ENCODE measurements at regions not wholly inside any gene's neighbourhood (a gene's known extent, or its start where the extent isn't known, plus 50 kb on each side); places are given as distances from the start of the nearest gene placed in this dataset.
"Not testable (repeated sequence)": the region's sequence is repeated elsewhere in the genome, so short reads cannot be mapped to it uniquely, and the experiment has no call there.

DNA sequence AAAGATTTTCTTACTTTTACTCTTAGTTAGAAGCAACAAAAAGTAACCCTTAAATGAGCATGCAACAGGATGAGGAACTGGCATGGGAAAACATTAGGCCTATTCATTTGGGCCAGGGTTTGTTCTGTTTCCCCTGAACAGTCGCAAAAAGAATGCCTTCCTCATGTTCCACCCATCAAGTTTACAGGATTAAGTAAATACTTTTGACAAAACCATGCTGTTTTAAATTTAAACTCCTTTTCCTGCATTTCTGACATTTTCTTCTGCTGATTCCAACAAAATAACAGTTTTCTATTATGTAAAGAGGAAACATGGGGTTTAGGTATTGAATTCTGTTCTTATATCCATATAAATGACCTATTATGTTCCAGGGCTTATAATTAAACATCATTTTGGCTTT lies 236.6 kb upstream of the ACTBL2 start:
- DNase-seq (ENCODE audit: low read depth, low spot score), result no peak

DNA sequence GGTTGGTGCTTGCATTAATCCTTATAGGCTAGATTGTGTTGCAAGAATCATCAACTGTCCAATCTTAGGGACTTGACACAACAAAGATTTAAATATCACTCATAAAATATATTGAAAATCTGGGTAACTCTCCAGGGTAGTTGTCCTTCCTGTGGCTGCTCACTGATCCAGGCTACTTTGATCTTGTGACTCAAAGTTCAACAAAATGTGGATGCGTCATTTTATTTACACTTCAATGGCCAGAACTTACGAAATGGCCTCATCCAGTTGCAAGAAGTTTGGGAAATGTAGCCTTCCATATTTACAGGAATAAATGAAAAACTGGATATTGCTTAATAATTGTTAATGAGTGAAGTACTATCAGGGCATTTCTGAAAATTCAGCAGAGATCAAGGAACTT lies 235.5 kb upstream of the ACTBL2 start:
- DNase-seq (ENCODE audit: low read depth, low spot score), result no peak

DNA sequence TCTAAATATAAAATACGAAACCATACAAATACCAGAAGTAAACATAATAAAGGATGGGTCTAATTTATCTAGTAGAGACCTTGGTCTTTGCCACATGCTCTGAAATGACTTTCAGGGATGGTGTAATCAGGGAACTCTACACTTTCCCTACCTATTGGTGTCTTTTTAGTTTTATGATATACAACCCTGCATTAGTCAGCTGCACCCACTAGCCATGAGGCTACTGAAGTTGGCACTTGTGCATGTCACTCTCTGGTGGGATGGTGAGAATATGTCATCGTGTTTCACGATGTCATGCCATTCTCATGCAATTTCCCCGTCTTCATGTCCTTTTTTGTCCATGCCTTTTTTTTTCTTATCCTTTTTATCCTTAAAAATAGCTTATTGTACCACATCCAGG lies 234.9 kb upstream of the ACTBL2 start:
- no peak for DNase-seq (ENCODE audit: low read depth, low spot score)

DNA sequence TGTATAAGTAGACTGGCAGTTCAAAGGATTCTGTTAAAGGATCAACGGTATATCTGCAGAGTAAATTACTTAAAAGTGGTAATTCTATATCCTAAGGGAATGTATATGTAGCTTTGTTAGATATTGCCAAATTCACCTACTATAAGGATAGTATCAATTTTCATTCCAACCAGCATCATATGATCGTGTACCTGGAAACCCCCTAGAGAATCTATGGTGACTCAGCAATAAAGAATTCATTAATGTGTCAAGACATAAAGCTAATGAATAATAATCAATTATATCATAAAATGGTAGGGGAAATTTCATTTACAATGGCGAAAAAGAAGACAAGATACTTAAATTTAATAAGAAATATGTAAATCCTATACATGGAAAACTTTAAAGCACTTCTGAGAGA lies 234.1 kb upstream of the ACTBL2 start:
- DNase-seq (ENCODE audit: low read depth, low spot score), result no peak

DNA sequence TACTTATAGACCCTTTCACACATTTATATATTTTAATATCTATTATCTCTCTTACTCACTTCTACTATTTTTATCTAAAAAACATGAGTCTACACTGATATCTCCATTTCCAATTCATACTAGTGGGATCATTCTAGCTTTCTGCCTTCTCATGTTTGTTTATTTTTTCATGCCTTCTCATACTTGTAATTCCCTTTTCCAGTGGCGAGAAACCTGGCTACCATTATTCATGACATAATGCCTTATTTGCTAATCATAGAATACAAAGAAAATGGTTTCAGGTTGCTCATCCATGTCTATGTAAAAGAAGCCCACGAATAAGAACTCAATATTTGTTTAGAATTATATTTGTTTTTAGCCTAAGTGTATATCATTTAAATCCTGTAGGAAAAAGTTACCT lies 232.7 kb upstream of the ACTBL2 start:
- DNase-seq (ENCODE audit: low read depth, low spot score), result no peak

DNA sequence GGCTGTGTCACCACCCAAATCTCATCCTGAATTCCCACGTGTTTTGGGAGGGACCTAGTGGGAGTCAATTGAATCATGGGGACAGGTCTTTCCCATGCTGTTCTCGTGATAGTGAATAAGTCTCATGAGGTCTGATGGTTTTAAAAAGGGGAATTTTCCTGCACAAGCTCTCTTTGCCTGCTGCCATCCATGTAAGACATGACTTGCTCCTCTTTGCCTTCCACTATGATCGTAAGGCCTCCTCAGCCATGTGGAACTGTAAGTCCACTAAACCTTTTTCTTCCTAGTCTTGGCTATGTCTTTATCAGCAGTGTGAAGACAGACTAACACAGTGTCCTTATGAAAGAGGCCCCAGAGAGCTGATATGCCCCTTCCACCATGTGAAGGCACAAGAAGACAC lies 230.9 kb upstream of the ACTBL2 start:
- DNase-seq (ENCODE audit: low read depth, low spot score), result not testable (repeated sequence)

DNA sequence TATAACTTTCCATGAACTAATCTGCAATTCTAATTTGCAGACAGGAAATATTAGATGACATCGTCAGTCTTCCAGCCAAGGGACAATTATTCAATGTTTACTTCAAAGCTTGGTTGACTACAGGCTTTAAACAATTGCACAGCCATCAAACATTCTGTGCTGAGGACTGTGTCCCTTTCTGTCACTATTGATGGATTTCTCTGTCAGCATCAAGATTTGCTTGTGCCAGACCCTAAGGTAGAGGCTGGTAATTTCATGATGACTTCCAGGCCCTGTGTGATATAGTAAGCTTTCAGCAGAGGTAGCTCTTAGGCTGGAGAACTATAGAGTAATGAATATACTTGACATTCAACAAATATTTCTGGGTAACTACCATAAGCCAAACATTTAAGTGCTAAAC lies 229.3 kb upstream of the ACTBL2 start:
- no peak for DNase-seq (ENCODE audit: low read depth, low spot score)

DNA sequence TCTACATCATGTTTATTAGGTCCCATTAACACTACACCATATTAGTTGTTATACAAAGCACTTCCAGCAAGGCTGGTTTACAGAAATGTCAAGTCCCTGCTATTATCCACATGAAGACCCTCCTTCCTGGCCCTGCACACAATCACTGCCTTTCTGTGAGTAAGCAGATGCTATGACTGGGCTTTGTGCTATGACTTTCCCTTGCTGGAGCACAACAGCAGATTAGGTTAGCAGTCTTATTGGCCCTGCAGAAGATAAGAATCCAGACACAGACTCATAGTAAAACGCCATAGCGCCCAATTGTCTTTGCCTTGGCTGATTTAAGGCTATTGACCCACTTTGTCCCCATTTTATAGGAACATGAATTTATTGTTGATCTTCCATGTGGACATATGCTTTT lies 228.9 kb upstream of the ACTBL2 start:
- no peak for DNase-seq (ENCODE audit: low read depth, low spot score)

DNA sequence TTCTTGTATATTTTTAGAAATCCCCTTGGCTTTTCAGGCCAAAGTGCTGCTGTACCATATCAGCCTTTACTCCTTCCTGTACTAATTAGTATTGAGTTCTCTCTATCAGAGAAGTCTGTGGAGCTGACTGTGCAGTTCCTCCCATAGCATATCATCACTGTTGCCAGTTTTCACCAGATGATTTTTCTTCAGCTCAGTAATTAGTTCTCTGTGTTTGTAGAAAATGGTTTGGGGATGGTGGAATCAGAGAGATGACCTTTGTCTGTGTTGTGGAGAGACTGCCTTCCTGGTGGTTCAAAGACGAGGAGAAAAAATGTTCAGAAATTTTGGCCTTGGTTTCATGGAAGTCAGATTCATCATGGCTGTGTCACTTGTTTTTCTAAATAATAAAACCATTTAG lies 227.5 kb upstream of the ACTBL2 start:
- no peak for DNase-seq (ENCODE audit: low read depth, low spot score)

DNA sequence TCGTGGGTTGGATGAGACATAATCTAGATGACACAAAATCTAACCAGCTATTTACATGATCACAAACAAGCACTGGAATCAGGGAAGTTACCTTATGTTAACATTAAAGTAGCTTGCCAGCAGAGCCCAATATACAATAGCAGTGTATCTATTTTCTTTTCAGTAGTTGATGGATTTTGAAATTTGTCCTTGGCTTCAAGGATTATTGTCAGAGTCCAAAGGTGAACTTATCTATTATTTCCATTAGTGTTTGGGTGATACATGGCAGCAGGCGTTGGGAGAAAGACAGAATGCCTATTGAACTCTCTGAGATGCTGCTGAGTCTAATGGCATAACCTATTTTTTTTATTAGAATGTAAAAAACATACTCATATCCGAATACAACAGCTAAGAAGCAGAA lies 223.2 kb upstream of the ACTBL2 start:
- DNase-seq (ENCODE audit: low read depth, low spot score), result no peak

DNA sequence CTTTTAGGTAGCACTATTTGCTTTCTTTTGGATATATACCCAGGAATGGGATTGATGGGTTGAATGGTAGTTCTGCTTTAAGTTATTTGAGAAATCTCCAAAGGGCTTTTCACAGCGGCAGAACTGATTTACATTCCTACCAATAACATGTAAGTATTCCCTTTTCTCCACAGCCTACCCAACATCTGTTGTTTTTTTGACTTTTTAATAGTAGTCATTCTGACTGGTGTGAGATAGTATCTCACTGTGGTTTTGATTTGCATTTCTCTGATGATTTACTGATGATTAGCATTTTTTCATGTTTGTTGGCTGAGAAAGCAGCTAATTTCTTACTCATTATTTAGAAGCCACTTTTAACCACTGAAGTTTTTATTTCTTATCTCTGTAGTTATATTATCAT lies 221.1 kb upstream of the ACTBL2 start:
- DNase-seq (ENCODE audit: low read depth, low spot score), result no peak

DNA sequence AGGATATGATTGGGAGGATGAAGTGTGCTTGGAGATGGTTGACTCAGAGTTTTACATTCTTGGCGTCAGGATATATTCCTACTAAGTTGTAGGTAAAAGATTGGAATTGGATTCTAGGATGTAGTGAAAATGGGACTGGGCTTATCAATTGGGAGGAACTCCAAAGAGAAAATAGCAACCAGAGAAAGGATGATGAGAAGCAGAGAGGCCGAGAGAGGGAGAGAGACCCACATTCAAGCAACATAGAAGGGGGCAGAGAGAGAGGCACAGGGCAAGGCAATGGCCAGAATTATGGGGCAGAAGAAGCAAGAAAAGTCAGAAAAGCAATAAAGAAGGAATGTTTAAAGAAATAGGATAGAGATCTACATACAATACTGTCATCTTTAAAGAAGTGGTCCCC lies 217.9 kb upstream of the ACTBL2 start:
- no peak for DNase-seq (ENCODE audit: low read depth, low spot score)

DNA sequence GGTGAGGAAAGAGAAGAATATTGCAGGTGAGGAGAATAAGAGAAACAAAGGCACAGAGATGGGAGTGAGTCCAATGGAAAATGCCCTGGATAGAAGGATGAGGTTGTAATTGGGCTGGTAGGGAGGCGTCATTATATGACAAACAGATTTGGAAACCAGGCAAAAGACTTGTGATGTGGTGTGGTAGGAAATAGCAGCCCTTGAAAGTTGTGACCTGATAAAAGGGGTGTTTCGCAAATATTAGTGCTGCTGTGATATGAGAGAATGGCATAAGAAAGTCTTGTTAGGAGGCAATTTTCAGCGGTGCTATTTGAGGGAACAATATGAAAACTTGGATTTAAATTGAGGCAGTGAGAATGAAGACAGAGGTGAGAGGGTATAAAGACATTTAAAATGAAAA lies 217.5 kb upstream of the ACTBL2 start:
- DNase-seq (ENCODE audit: low read depth, low spot score), result no peak

DNA sequence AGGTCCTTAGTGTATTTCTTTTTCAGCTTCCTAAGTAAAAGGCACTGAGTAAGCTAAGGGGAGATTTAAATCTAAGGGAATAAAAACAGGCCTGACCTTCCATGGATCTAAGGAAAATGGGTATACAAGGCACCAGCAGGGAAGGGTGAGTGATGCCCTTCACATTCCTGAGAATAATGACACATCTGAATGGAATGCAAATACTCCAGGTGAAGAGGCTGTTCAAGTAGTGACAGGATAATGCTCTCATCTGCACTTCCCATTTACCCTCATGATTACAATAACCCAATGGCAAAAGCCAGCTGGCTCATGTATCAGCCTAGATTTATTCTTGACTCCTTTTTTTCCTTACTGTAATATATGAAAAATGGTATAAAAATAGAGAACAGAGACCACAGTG lies 216.2 kb upstream of the ACTBL2 start:
- peak; percentile 68 for DNase-seq (ENCODE audit: low read depth, low spot score)

DNA sequence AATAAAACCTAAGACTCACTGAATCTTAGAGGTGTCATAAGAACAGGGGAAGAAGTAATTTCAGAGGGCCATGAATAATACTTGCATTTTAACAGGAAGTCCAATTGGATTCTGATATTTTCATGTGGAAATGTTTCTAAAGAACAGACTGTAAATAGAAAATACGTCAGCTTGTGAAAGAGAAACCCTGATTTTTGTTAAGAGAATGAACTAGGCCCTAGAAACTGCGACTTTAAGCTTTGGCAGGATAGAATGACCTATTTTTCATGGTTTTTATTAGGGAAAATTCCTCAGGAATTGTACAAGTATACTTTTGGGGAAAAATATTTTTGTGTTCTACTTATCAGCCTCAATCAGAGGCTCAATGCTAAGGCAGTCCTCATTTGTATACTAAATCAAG lies 215.5 kb upstream of the ACTBL2 start:
- DNase-seq (ENCODE audit: low read depth, low spot score), result no peak

DNA sequence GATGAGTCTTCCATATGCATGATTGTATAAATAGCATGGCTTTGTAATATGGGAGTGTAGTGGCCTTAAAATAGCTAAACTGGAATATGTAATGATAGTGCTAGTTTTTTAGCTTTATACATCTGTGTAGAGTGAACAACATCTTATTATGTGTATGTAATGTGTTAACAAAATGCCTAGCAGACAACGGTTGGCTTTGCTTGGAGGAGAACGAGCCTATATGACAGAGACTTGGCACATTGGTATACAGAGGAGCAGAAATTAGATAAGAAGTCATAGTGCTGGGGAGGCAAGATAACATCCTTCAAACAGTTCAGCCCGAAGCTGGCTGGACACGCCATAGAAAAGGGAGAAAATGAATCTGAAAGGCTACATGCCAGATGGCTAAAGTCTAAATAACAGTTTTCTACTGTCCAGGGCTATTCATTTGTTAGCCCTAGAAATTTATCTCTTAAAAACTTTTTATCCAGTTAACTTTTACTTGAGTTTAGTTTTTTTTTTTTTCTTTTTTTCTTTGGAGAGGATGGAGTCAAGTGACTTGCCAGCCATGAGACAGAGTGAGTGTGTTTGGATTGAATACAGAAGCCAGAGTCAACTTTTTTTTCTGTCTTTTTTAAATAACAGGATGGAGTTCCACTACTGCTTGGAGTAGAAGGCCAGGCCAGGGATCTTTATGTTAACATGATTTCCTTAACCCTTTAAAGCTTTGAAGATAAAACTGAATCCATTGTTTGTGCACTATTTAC lies 214.4 kb upstream of the ACTBL2 start:
- no peak for DNase-seq (ENCODE audit: low read depth, low spot score)

DNA sequence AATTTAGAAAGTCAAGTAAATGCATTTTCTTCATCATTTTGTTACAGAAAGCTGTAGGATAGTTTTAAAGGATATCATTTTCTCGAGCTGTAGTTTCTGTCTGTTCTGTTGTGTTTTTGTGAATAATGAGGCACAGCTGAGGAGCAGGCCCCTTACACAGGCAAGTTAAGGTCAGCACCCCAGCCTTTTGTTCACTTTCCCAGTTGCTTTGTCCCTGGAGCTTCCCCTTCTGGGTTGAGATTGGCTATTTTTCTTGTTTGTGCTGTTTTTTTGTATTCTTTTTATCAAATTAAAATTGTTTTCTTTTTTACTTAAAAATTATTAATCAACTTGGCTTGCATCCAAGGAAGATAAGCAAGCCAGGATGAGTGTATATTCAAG lies 213.8 kb upstream of the ACTBL2 start:
- no peak for DNase-seq (ENCODE audit: low read depth, low spot score)

DNA sequence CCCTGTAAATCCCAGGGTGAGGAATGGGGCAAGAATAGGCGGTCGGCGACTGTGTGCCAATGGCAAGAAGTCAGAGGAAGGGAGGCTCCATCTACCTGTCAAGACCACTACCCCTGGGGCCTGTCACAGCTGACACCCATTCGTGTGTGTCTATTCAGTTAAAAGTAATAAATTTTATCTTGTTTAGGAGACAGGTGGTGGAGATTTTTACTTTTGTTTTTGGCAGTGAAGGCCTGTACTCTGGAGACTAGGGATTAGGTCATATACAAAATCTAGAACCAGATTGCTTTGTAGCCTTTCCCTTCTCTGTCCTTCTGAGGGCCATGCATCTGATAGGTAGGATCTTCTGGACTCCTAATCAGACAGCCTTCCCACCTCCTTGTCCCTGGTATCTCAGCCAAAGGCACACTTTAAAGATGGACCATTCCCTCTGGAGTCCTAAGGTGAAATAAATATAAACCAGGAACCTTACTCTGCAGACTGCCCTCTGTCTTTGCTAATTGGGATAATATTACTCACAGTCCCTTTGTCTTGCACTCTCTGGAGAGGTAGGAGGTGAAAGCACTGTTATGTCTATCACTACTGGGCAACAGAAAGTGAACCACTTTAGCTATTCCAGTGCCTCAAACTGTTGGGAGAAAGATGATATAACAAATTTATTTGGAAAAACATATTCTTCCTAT lies 213.2 kb upstream of the ACTBL2 start:
- DNase-seq (ENCODE audit: low read depth, low spot score), result no peak

DNA sequence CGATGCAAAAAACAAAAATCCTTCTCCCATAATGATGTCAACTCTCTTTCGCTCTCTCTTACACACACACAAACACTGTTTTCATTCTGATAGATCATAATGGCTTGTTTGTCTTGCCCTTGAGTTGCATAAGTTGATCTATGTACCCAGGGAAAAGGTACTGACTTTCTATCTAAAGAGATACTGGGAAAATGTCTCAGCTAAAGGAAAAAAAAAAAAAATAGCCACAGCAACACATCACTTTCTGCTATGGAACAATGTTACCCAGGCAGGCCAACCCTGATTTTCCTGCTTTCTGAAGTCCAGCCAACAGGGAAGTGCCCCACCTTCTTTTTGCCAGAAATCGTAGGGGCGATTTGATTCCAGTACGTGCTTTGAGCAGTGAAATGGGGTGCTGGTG lies 212.6 kb upstream of the ACTBL2 start:
- DNase-seq (ENCODE audit: low read depth, low spot score), result no peak

DNA sequence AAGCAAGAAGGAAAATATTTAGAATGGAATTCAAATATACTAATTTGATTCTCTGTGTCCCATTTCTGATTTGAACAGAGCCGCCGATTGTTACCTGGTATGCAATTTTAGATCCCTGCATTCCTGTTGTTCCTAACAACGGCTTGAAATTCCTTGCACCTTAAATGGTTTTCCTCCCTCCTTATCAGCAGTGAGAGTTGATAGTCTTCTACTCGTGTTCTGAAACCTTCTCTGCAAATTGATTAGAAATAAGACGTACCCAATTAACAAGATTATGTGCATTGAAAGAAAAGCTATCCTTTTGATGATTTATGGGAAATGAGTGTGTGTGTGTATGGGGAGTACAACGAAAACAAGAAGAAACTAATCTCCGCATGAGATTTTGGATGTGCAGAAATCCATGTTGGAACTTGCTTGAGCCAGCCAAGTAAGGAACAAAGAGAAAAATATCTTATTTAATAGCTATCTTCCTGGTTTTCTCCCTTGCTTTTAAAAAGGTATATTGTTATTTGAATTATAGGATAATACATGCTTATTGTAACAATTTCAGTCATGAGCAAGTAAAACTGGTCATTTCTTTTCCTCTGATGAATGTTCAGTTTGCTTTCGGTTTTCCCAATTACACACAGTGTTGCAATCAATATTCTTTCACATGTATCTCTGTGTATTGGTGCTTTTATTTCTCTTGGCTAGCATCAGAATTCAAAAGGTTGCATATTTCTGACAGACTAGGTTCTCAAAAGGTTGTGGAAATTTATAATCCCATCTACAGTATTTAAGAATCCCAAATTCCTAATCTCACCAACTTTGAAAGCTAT lies 211.1 kb upstream of the ACTBL2 start:
- DNase-seq (ENCODE audit: low read depth, low spot score), result no peak

DNA sequence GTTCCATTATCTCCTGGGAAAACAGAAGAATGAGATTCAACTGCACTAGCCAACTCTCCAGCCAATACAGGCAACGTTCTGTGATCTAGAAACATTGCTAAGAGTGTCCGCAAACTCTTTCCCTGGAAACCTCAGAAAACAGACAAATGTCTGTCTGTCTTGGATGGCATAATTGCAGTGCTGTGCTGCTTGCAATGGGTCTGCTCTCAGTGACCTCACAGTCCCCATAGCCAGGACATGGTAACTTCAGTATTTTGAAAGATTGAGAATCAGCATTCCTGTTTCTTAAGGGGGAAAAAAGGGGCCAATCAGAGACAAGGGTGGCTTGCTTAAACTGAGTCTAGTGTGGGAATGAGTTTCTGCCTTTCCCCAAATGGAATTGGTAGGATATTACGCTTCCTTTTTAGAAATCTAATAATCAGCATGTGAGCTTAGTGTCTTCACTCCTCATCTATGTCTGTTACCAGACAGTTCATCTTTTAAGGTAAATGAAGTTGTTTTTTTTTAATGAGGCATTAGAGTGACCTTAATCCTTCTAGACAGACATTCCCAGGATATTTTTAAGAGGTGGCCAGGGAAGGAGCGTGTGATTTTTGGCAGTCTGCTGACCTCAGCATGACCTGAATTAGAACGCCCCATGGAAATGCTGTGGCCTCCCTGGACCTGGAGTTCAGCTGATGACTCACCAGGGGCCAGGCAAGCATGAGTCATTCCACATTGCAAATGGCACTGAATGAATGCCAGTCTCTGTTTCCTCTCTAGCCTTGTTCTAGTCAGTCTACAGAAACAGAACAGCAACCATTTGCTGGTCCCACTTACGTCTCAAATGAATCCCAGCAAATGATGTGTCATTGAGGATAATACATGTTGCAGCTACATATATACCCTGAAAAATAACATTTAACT lies 210.2 kb upstream of the ACTBL2 start:
- DNase-seq (ENCODE audit: low read depth, low spot score), result peak; percentile 62

DNA sequence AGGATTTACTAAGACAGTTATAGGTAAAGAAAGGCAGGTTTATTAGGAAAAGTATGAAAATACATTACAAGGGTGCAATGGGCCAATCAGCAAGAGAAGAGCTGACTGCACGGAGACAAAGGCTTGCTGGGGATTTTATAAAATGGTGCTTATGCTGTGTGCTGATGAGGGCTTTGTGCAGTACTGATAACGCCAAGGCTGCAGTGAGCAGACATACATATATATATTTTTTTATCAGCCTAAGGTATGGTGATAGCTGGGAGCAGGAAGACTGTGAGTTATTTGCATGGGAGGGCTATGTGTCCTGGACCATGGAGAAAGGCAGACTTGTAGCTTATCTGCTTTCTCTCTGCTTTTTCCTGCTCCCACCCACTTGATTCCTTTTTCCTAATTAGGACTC lies 208.1 kb upstream of the ACTBL2 start:
- no peak for DNase-seq (ENCODE audit: low read depth, low spot score)

Data from pulmonary artery endothelial cell (primary cell).